NCI-H1092 (cell line): ENCODE measurements at regions not wholly inside any gene's neighbourhood (a gene's known extent, or its start where the extent isn't known, plus 50 kb on each side); places are given as distances from the start of the nearest gene placed in this dataset.
"Not testable (repeated sequence)": the region's sequence is repeated elsewhere in the genome, so short reads cannot be mapped to it uniquely, and the experiment has no call there.

Experiments
- DNase-seq: peaks from one replicate; lab custom pipeline; 2025; lab: John Stamatoyannopoulos, UW

DNA sequence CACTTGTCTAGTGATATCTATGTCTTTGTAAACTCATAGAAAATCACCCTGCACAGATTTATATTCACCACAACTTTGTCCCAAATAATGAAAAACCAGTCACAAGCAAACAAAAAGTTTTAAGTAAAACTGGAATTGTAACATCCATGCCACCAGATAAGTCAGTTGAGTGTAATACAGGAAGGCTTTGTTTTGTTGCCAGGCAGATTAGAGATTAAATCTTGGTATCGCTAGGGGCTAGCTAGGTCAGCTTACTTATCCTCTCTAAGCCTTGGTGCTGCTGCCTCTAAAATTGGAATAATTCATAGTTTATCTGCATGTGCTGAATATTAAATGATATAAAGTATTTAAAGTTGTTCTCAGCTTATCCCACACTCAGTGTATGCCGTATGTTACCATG lies 1062.5 kb downstream of the CDH9 start:
- no peak for DNase-seq

DNA sequence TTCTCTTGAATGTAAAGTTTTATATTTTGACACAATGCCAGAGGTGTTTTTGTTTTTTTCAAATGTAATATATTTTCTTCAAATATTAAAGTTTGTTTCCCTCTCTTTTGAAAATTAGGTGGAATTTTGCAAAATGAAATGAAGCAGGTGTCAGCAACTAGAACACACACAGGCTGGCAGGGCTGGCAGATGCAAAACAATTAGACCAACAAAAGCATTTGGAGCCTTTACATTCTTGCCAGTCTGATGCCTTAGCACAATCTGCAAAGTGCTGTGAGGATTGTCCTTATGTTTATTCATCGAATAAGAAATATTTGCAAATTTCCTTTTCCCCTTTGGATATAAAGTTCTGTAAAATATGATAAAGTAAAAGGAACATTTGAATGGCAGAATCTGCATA lies 1063.9 kb downstream of the CDH9 start:
- DNase-seq: no peak

DNA sequence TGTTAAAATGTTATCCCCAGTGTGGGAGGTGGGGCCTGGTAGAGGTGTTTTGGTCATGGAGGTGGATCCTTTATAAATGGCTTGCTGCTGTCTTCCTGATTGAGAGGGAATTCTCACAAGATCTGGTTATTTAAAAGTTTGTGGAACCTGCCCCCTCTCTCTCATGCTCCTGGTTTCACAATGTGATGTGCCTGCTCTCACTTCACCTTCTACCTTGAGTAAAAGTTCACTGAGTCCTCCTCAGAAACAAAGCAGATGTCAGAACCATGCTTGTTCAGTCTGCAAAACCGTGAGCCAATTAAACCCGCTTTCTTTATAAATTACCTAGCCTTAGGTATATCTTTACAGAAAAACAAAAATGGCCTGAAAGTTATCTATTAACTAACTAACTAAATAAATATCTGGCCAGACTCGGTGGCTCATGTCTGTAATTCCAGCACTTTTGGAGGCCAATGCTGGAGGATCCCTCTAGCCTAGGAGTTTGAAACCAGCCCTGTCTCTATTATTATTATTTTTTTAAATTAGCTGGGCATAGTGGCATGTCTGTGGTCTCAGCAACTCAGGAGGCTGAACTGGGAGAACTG lies 1067.4 kb downstream of the CDH9 start:
- DNase-seq: no peak

DNA sequence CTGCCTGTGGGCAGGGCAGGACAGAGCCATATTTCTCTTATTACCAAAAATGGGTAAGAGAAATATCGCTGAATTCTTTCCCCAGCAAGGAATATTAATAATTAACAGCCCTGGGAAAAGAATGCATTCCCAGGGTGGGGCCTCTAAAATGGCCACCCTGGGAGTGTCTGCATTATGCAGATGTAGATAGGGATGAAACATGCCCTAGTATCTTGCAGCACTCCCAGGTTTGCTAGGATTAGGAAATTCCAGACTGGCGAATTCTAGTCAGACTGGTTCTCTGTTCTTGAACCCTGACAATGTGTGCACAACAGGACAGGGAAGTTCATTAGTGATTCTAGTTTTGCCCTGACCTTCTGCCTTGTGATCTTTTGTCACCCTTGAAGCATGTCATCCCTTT lies 1069.3 kb downstream of the CDH9 start:
- not testable (repeated sequence) for DNase-seq

DNA sequence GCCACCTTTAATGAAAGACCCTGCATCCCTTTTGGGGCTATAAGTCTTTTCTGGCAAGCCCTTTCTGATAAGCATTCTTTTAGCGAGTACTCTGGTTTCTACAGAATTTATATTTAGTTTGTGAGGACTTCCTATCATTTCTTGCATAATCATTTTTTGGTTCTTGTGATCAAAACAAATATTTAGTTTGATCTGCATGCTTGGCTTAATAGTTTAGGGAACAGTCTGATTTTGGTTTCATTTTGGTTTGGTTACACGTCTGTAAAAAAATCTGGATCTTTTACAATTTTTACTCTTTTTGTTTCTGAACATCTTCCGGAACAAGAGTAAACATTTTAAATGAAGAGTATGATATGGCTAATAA lies 1074.4 kb downstream of the CDH9 start:
- DNase-seq: no peak

GRCh38 chr5:25963251-25964008 lies 1075.0 kb downstream of the CDH9 start:
- no peak for DNase-seq

DNA sequence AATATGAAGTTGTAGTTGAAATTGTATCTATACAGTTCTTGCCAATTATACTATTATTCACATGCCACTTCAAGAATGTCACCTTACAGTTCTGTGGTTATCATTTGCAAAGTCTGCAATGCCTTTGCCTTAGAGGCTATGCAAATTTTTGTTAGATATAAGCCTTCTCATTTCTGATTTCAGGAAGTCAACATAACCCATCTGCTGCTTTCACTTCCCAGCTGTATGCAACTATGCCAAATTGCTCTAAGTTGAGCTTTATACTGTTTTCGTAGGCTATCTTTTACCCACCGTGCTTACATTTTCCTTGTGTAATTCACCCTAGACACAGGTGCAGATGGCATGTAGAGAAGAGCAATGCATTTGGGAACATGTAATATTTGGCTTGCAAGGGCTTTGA lies 1083.0 kb downstream of the CDH9 start:
- DNase-seq: no peak

- no peak for DNase-seq
Measured at GRCh38 chr5:25950681-25951080, 1087.7 kb downstream of the CDH9 start.

DNA sequence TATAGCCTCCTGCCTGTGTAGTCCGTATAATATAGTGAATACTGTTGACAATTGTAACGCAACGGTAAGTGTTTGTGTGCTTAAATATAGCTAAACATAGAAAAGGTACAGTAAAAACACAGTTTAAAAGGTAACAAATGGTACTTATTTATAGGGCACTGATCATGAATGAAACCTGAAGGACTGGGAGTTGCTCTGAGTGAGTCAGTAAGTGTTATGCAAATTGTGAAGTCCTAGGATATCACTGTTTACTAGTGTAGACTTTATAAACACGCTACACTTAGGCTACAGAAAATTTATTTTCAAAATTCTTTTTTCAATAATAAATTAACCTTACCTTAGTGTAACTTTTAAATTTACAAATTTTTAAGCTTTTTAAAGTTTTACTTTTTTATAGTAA lies 1090.1 kb downstream of the CDH9 start:
- no peak for DNase-seq

GRCh38 chr5:25944786-25945185 lies 1093.6 kb downstream of the CDH9 start:
- DNase-seq: no peak

DNA sequence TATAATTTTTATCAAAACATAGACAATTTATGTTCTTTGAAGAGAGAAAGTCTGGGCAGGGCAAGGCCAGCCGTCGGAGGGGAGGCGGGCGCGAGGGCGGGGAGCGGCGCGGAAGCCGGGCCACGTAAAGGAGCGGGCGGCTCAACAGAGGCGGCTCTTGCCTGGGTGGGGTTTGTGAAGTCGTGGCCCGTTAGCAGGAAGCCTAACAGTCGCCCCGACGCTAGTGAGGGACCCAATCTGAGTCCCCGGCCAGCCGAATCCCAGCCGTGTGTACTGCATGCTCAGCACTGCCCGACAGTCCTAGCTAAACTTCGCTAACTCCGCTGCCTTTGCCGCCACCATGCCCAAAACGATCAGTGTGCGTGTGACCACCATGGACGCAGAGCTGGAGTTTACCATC lies 1129.2 kb downstream of the CDH9 start:
- no peak for DNase-seq

DNA sequence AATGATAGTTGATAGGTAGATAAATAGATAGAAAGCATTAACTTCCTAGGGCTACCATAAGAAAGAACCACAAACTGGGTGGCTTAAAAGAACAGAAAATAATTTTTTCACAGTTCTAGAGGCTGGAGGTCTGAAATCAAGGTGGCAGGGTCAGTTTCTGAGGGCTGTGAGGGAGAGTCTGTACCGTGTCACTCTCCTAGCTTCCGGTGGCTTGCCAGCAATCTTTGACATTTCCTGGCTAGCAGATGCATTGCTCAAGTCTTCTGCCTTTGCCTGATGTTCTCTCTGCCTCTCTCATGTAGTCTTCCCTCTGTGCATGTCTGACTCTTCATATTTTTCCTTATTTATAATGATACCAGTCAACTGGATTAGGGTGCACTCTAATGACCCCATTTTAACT lies 1132.7 kb downstream of the CDH9 start:
- DNase-seq: no peak

DNA sequence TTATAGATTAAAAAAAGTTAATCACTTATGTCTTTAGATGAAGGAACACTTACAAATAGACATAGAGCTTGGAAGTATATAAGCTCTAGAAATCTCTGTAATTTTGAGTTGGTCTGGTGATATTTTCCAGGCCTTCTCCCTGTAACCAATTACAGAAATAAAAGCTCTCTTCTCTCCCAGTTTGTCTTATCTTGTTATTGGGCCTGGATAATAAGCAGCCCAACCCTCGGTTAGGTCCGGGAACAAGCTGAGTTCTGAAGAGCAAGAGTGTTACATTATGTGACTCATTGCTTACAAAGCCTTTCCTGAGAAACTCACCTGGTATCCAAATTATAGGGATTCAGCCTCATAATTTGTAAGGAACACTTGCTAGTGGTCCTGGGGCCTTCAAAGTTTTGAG lies 1146.2 kb downstream of the CDH9 start:
- DNase-seq: no peak

GRCh38 chr5:25891691-25892090 lies 1146.7 kb downstream of the CDH9 start:
- DNase-seq: no peak

DNA sequence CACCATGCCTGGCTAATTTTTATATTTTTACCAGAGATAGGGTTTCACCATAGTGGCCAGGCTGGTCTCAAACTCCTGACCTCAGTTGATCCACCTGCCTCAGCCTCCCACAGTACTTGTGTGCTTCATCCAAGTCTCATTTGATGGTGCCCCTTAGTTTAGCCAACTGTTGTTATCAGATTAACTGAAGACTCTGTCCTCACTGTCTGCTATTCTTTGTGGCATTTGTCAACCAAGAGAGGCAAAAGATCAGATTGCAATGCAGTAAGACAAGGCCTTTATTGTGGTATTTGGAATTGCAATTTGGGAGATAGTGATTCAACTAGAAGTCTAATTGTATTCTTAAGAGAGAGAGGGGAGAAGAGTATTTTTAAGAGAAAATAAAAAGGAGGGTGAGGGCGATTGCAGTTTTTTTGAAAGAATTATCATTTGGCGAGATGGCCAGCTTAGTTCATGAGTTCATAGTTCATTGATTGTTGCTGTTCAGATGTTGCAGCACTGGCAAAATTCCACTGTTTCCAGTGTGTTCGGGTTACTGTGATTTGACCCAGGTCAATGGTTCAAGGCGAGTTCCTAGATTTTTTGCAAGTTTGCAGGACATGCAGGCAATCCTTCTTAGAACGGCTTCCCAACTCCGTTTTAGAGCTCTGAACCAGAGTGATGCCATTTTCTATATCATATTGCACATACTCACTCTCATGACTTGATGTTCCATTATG lies 1156.9 kb downstream of the CDH9 start:
- no peak for DNase-seq

DNA sequence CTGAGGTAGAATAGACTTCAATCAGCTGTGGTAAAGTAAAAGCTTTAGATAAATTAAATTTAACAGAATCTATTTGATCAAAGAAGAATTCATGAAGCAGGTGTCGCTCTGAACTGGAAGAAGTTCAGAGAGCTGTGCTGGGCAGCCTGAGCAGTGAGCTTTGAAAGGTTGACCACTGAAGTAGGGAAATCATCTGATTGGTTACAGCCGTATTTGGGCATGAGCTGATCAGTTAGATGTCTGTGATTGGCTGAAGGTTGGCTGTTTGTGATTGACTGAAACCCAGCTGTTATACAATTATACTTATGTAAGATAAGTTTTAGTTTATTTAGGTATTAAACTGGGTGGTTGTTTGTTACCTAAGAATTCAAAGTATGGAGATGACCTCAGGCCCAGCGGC lies 1174.6 kb downstream of the CDH9 start:
- DNase-seq: no peak

DNA sequence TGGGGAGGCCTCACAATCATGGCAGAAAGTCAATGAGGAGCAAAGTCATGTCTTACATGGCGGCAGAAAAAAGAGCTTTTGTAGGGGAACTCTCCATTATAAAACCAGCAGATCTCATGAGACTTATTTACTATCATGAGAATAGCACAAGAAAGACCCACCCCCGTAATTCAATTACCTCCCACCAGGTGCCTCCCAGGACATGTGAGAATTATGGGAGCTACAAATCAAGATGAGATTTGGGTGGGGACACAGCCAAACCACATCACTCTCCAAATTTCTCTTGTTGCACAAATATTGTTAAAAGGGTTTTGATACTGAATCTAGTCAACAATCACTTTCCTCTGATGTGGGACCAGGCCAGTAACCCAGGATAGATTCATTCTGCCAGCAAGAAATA lies 1176.1 kb downstream of the CDH9 start:
- DNase-seq: no peak

DNA sequence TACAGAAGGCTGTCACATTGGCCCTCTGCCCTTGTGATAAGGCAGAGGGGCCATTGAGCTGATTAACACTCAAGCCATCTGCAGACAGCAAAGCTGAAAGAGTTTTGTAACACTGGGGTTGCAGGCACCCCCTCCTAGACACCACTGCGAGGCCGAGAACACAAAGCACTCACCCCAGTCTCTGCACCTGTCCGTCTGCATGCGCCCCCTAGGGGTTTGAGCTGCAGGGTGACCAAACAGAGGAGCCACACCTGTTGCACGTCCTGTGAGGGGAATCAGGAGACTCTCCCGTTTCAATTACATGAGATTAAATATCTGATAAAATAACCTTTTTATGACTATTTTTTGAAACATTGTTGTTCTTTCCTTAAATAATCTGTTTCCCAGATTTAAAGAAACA lies 1180.4 kb downstream of the CDH9 start:
- DNase-seq: no peak

DNA sequence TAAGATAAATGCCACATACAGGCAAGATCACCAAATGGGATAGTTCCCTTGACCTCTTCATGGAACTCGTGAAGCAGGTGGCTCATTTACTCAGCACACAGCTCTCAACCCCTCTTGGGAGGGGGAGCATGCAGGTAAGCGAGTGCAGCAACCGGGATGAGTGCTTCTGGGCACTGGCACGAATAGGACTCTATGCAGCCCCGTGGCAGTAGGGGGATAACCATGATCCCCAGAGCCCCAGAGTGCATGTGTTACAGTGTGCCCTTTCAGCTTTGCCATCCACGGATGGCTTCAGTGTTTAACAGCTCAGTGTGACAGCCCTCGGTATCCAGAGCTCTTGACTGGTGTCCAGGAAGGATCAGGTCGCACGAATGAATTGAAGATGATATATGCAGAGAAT lies 1187.1 kb downstream of the CDH9 start:
- no peak for DNase-seq

GRCh38 chr5:25850581-25850980 lies 1187.8 kb downstream of the CDH9 start:
- no peak for DNase-seq

DNA sequence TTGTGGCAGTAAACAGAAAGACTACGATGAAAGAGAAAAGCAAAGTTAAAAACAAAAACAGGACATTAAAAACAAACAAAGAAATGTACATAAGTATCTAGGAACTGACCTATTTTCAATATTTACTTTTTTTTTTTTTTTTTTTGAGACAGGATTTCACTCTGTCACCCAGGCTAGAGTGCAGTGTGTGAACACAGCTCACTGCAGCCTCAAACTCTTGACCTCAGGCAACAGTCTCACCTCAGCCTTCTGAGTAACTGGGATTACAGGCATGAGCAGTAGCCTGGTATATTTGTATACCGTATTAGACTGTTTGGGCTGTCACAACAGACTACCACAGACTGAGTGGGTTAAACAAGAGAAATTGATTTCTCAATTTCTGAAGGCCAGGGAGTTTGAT lies 1189.1 kb downstream of the CDH9 start:
- no peak for DNase-seq

DNA sequence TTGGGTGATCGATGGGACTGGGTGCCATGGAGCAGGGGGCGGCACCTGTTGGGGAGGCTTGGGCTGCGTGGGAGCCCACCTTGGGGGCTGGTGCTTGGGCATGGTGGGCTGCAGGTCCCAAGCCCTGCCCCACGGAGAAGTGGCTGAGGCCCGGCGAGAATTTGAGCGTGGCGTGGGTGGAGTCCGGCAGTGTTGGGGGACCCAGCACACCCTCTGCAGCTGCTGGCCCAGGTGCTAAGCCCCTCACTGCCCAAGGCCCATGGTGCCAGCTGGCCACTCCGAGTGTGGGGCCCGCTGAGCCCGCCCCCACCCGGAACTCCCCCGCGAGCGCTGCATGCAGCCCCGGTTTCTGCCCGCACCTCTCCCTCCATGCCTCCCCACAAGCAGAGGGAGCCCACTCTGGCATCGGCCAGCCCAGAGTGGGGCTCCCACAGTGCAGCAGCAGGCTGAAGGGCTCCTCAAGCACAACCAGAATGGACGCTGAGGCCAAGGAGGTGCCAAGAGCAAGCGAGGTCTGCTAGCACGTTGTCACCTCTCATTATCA lies 1178.6 kb upstream of the CDH10 start:
- no peak for DNase-seq
